ENCODE measurements at regions not wholly inside any gene's neighbourhood (a gene's known extent, or its start where the extent isn't known, plus 50 kb on each side); places are given as distances from the start of the nearest gene placed in this dataset.

DNA sequence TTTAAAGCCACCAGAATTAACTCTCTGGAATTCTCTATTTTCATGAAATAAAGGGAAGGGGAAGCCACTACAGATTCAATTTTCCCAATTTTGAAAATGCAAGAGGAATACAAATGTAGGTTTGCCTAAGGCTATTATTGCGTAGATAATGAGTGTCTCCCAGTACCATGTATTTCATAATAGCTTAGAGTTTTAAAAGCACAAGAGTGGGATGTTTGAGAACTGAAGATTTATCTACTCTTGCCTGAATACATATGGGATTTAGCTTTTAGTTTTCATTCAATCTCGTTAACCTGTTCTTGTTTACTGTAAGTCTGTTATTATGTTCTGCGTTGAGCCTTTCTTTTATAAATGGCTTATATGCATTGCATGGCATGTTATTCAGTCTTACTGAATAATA is 795.1 kb downstream of the BRINP3 start:
- Histone ChIP-seq H3K27ac (ENCODE audit: low read depth in 2 of 2, low read length in 2 of 2) (no peak overlapping the region), H3K9me3 (ENCODE audit: control insufficient read depth in 2 of 3, insufficient read depth in 1 of 3, low read length in 3 of 3) (peaks cover 0 to under 1% (median 0%) of the 10 kb centered on the region in 3 donors), H3K36me3 (ENCODE audit: control insufficient read depth in 2 of 3, insufficient read depth in 3 of 3, low read length in 3 of 3) (no peaks in the 10 kb centered on the region), H3K4me3 (ENCODE audit: low read length in 3 of 3) (no peak overlapping the region), H3K4me1 (ENCODE audit: control insufficient read depth in 2 of 3, insufficient read depth in 2 of 3, low read depth in 1 of 3, low read length in 3 of 3) (no peaks in the 10 kb centered on the region), H3K27me3 (ENCODE audit: control insufficient read depth, insufficient read depth, low read length) (no peaks in the 10 kb centered on the region), H3K9ac (ENCODE audit: low read length in 3 of 3) (no peak overlapping the region)
- intact Hi-C loops (cut with DNase I): no loop called here
- FAIRE-seq: no peak
- TF ChIP-seq, protein P1, sequence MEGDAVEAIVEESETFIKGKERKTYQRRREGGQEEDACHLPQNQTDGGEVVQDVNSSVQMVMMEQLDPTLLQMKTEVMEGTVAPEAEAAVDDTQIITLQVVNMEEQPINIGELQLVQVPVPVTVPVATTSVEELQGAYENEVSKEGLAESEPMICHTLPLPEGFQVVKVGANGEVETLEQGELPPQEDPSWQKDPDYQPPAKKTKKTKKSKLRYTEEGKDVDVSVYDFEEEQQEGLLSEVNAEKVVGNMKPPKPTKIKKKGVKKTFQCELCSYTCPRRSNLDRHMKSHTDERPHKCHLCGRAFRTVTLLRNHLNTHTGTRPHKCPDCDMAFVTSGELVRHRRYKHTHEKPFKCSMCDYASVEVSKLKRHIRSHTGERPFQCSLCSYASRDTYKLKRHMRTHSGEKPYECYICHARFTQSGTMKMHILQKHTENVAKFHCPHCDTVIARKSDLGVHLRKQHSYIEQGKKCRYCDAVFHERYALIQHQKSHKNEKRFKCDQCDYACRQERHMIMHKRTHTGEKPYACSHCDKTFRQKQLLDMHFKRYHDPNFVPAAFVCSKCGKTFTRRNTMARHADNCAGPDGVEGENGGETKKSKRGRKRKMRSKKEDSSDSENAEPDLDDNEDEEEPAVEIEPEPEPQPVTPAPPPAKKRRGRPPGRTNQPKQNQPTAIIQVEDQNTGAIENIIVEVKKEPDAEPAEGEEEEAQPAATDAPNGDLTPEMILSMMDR (IDR thresholded peaks at IDR 0.05; ENCODE audit: borderline replicate concordance, extremely low read depth, insufficient read depth): no peak
- no peak for DNase-seq

DNA sequence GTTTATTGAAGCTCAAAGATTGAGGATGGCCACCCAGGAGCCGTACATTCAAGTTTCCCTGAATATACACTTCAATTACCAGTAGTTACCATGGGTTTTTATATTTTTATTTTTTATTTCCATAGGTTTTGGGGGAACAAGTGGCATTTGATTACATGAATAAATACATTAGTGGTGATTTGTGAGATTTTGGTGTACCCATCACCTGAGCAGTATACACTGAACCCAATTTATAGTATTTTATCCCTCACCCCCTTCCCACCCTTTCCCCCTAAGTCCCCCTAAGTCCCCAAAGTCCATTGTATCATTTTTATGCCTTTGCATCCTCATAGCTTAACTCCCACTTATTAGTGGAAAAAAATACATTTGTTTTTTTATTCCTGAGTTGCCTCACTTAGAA is 791.4 kb downstream of the BRINP3 start:
- TF ChIP-seq, protein P1 (IDR thresholded peaks at IDR 0.05; ENCODE audit: borderline replicate concordance, extremely low read depth, insufficient read depth): no peak
- Histone ChIP-seq H3K9me3 (ENCODE audit: control insufficient read depth in 2 of 3, insufficient read depth in 1 of 3, low read length in 3 of 3) (peaks cover 0 to 3% (median 0%) of the 10 kb centered on the region in 3 donors), H3K36me3 (ENCODE audit: control insufficient read depth in 2 of 3, insufficient read depth in 3 of 3, low read length in 3 of 3) (no peaks in the 10 kb centered on the region), H3K27ac (ENCODE audit: low read depth in 2 of 2, low read length in 2 of 2) (no peak overlapping the region), H3K9ac (ENCODE audit: low read length in 3 of 3) (no peak overlapping the region), H3K27me3 (ENCODE audit: control insufficient read depth, insufficient read depth, low read length) (no peaks in the 10 kb centered on the region), H3K4me1 (ENCODE audit: control insufficient read depth in 2 of 3, insufficient read depth in 2 of 3, low read depth in 1 of 3, low read length in 3 of 3) (no peaks in the 10 kb centered on the region), H3K4me3 (ENCODE audit: low read length in 3 of 3) (no peak overlapping the region)
- intact Hi-C loops (cut with DNase I): no loop called here
- DNase-seq (no peak), FAIRE-seq (no peak)

DNA sequence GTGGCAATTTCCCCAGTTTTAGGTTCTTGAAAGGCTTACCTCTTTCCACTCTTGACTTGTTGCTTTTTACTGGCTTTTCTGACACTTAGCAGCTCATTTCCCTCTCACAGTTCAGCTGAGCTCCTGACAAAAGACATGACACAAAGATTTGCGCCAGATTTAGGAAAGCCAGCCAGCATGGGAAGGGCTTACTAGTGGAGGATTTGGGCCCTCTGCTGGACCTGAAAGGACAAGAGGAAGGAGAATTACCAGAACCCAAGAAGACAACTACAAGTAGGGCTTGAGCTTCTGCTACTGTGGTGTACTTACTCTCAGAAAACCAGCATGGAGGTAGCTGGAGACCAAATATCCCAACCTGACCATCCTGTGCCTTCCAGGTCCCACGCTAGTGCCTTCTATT is 784.5 kb downstream of the BRINP3 start:
- H3K27ac ChIP-seq (ENCODE audit: low read depth in 2 of 2, low read length in 2 of 2): no peak overlapping the region
- H3K9me3 ChIP-seq (ENCODE audit: control insufficient read depth in 2 of 3, insufficient read depth in 1 of 3, low read length in 3 of 3): no peaks in the 10 kb centered on the region
- DNase-seq (no peak), FAIRE-seq (no peak)
- no peak overlapping the region for H3K4me3 ChIP-seq (ENCODE audit: low read length in 3 of 3)
- H3K36me3 ChIP-seq (ENCODE audit: control insufficient read depth in 2 of 3, insufficient read depth in 3 of 3, low read length in 3 of 3): no peaks in the 10 kb centered on the region
- H3K4me1 ChIP-seq (ENCODE audit: control insufficient read depth in 2 of 3, insufficient read depth in 2 of 3, low read depth in 1 of 3, low read length in 3 of 3): no peaks in the 10 kb centered on the region
- H3K27me3 ChIP-seq (ENCODE audit: control insufficient read depth, insufficient read depth, low read length): no peaks in the 10 kb centered on the region
- TF ChIP-seq, protein P1 (IDR thresholded peaks at IDR 0.05; ENCODE audit: borderline replicate concordance, extremely low read depth, insufficient read depth): no peak
- no peak overlapping the region for H3K9ac ChIP-seq (ENCODE audit: low read length in 3 of 3)
- intact Hi-C loops (cut with DNase I): no loop called here

DNA sequence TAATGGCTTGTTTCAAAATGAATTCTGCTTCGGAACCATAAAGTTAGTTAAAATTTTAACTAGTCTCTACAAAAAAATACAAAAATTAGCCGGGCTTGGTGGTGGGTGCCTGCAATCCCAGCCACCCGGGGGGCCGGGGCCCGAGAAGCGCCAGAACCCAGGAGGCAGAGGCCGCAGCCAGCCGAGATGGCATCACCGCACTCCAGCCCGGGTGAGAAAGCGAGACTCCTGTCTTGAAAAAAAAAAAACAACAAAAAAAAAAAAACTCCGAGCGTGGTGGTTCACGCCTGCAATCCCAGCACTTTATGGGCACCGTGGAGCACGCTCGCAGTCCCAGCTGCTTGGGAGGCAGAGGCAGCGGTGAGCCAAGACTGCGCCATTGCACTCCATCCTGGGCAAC is 781.4 kb downstream of the BRINP3 start:
- no peaks in the 10 kb centered on the region for H3K4me1 ChIP-seq (ENCODE audit: control insufficient read depth in 2 of 3, insufficient read depth in 2 of 3, low read depth in 1 of 3, low read length in 3 of 3)
- FAIRE-seq (no peak), DNase-seq (peak in 1 of 5 donors; percentile 52)
- no peak overlapping the region for H3K27ac ChIP-seq (ENCODE audit: low read depth in 2 of 2, low read length in 2 of 2)
- no peaks in the 10 kb centered on the region for H3K9me3 ChIP-seq (ENCODE audit: control insufficient read depth in 2 of 3, insufficient read depth in 1 of 3, low read length in 3 of 3)
- no peaks in the 10 kb centered on the region for H3K36me3 ChIP-seq (ENCODE audit: control insufficient read depth in 2 of 3, insufficient read depth in 3 of 3, low read length in 3 of 3)
- no peaks in the 10 kb centered on the region for H3K27me3 ChIP-seq (ENCODE audit: control insufficient read depth, insufficient read depth, low read length)
- H3K4me3 ChIP-seq (ENCODE audit: low read length in 3 of 3): no peak overlapping the region
- no peak overlapping the region for H3K9ac ChIP-seq (ENCODE audit: low read length in 3 of 3)
- TF ChIP-seq, protein P1 (IDR thresholded peaks at IDR 0.05; ENCODE audit: borderline replicate concordance, extremely low read depth, insufficient read depth): no peak
- intact Hi-C loops (cut with DNase I): no loop called here
